Renal cortex interstitium (tissue), 11 donors: ENCODE measurements at regions not wholly inside any gene's neighbourhood (a gene's known extent, or its start where the extent isn't known, plus 50 kb on each side); places are given as distances from the start of the nearest gene placed in this dataset.
"Not testable (repeated sequence)": the region's sequence is repeated elsewhere in the genome, so short reads cannot be mapped to it uniquely, and the experiment has no call there.

ENCODE experiments used
- DNase-seq, 11 donors: peaks; one replicate each; pipeline ENCODE4 v3.0.0-alpha.2; 2013; ENCODE audit warnings: low read depth in 9 of 11, low spot score in 4 of 11; ENCODE audit errors: extremely low read depth in 1 of 11

GRCh38 chr15:92749946-92750345, 94.4 kb upstream of the FAM174B start:
- no peak for DNase-seq

DNA sequence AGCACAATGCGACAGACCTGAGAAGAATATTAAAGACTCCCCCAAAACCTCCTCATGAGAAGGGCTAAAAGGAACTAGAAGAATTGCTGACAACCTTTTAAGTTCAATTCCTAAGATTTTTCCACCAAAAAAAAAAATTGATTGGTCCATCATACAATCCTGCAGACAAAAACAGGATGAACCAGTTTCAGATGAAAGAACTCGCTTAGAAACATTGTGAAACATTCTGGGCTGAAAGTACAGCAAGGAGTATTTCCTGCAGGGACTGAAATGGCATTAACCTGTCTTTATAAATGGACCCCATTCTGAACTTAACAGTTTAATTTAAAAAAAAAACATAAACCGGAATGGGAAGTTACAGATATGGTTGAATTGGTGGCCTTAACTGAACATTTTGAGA, 96.0 kb upstream of the FAM174B start:
- DNase-seq, result no peak

GRCh38 chr15:92753591-92753990, 98.0 kb upstream of the FAM174B start:
- DNase-seq, result no peak

GRCh38 chr15:92763459-92763858, 107.9 kb upstream of the FAM174B start:
- no peak for DNase-seq

DNA sequence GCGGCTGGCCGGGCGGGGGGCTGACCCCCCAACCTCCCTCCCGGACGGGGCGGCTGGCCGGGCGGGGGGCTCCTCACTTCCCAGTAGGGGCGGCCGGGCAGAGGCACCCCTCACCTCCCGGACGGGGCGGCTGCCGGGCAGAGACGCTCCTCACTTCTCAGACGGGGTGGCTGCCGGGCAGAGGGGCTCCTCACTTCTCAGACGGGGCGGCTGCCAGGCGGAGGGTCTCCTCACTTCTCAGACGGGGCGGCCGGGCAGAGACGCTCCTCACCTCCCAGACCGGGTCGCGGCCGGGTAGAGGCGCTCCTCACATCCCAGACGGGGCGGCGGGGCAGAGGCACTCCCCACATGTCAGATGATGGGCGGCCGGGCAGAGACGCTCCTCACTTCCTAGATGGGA, 112.6 kb upstream of the FAM174B start:
- DNase-seq, result not testable (repeated sequence)

DNA sequence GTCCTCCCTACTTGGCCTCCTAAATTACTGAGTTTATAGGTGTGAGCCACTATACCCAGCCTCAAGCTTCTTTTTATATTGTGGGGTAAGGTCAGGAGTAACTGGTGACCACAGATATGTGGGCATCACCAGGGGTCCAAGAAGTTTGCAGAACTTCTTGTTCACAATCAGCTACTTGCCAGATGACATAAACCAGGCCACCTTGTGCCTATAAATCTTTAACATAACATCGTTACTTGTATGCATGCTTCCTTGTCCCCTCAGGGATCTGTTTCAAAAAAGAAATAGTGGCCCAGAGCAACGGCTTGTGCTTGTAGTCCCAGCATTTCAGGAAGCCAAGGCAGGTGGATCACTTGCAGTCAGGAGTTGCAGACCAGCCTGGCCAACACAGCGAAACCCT, 115.1 kb upstream of the FAM174B start:
- no peak for DNase-seq

GRCh38 chr15:92772061-92772460, 116.5 kb upstream of the FAM174B start:
- no peak for DNase-seq

- DNase-seq, result no peak
Observed at GRCh38 chr15:92772626-92773244, 117.2 kb upstream of the FAM174B start.

DNA sequence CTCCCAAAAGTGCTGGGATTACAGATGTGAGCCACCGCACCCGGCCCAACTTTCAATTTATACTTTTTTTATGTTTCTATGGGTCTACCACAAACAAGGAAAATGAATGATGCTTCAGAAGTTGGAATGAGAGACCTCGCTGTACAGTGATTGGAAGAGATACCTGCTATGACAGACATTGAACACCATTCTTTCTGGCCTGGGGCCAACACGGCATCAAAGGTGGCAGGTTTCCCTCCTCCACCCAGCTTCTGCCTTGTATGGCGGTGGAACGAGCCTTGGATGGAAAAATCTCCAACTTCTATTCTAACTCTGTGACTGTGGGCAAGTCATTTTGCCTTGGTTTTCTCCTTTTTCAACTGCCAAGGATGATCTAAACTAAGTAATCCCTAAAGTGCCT, 117.8 kb upstream of the FAM174B start:
- no peak for DNase-seq

GRCh38 chr15:92779874-92780273, 120.2 kb upstream of the CHD2 start:
- DNase-seq, result no peak

DNA sequence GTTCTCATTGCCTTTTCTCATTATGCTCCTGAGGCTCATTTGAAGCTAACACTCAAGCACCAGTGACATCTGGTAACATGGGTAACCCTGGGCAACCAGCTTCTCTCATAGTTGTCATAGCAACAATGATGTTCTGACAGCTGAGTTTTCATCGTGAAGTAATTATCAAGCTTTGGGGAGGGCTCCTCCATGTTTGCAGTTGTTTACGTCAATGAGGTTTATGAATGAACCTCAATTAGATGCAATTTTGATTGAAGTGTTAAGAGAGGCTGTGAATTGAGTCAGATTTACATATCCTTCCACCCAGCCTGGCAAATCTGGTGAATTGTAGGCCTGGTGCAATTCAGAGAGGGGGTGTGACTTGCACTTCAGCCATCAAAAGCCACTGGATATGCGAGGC, 119.3 kb upstream of the CHD2 start:
- DNase-seq, result no peak

GRCh38 chr15:92781925-92782453, 118.1 kb upstream of the CHD2 start:
- no peak for DNase-seq

GRCh38 chr15:92787116-92787515, 113.0 kb upstream of the CHD2 start:
- DNase-seq, result no peak

DNA sequence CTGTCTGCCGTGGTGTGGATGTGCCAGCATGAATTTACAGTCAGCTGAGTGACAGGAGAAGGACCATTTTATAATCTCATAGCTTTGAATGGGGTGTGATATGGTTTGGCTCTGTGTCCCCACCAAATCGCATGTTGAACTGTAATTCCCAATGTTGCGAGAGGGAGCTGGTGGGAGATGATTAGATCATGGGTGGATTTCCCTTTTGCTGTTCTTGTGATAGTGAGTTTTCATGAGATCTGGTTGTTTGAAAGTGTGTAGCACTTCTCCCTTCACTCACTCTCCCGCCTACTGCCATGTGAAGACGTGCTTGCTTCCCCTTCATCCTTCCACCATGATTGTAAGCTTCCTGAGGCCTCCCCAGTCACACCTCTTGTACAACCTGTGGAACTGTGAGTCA, 111.9 kb upstream of the CHD2 start:
- no peak for DNase-seq

GRCh38 chr15:92788793-92789192, 111.3 kb upstream of the CHD2 start:
- DNase-seq, result not testable (repeated sequence)

GRCh38 chr15:92796161-92796611, 103.9 kb upstream of the CHD2 start:
- DNase-seq, result no peak

DNA sequence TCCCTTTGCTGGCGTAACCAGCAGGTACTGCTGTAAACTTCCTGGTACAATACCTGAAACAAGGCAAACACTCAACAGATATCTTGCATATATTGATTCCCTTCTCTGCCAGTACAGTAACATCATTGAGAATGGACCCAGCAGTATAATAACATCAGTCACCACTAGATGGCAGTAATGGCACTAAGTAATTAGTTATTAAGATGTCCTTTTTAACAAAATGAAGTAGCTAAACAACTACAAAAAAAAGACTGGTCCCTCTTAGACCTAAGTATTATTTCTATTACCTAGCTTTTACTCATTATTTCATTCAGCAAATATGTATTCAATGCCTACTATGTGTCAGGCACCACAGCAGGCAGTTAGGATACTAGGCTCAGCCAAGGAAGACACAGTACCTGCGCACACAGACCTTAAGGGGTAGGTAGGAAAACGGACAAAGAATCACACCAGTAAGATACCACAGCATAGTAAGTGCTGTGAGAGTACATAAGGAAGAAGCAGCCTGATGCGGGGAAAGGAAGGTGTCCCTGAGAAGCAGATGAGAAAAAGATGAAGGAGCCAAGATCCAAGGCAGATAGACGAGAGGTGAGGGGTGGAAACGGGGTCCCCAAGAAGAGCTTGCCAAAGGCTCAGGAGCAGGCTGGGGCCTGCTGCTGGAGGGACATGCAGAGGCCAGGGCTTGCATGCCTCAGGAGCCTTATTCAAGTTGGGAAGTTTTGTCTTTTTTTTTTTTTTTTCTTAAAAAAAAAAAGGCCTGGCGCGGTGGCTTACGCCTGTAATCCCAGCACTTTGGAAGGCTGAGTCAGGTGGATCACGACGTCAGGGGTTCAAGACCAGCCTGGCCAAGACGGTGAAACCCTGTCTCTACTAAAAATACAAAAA, 102.7 kb upstream of the CHD2 start:
- peak in 4 of 11 donors; percentile 70 to 84 (median 77) for DNase-seq

DNA sequence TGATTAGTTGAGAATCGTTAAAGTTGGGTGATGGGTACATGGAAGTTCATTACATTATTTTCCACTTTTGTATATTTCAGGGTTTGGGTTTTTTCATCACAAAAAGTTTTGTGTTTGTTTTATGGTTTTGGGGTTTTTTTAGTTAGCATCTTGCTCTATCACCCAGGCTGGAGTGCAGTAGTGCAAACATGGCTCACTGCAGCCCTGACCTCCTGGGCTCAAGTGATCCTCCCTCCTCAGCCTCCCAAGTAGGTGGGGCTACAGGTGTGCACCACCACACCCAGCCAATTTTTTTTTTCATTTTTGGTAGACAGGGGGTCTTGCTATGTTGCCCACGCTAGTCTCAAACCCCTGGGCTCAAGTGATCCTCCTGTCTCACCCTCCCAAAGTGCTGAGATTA, 100.1 kb upstream of the CHD2 start:
- DNase-seq, result no peak

DNA sequence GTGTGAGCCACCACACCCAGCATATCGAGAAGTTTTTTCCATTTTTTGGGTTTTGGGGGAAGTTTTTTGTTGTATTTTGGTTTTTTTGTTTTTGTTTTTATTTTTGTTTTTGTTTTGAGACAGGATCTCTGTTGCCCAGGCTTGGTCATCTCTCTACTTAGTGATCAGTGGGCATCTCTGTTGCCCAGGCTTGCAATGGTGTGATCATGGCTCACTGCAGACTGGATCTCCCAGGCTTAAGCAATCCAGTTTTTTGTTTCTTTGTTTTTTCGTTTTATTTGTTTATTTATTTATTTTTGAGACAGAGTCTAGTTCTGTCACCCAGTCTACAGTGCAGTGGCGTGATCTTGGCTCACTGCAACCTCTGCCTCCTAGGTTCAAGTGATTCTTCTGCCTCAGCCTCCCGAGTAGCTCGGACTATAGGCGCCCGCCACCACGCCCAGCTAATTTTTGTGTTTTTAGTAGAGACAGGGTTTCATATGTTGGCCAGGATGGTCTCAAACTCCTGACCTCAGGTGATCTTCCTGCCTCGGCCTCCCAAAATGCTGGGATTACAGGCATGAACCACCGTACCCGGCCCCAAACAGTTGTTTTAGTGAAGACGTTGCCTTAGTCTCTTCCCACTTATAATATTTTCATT, 99.6 kb upstream of the CHD2 start:
- not testable (repeated sequence) for DNase-seq
